H9 (cell line): ENCODE measurements at regions not wholly inside any gene's neighbourhood (a gene's known extent, or its start where the extent isn't known, plus 50 kb on each side); places are given as distances from the start of the nearest gene placed in this dataset.

ENCODE experiments used
- DNase-seq: peaks from one replicate; pipeline ENCODE4 v3.0.0-alpha.2; 2017
- H2AFZ ChIP-seq: one replicate; pipeline ENCODE4 v1.6.1; 2013; ENCODE audit warnings: mild to moderate bottlenecking, low read length, control low read depth, moderate library complexity
- H2AK5ac ChIP-seq: 2 replicates; pipeline ENCODE4 v1.6.1; 2013; ENCODE audit warnings: low read length, control low read depth, mixed read lengths; ENCODE audit not compliant: insufficient read length
- H2BK120ac ChIP-seq: one replicate; pipeline ENCODE4 v1.6.1; 2013; ENCODE audit warnings: low read depth, mild to moderate bottlenecking, low read length, control low read depth, inconsistent platforms; ENCODE audit not compliant: poor library complexity, severe bottlenecking
- H2BK12ac ChIP-seq: 2 replicates; pipeline ENCODE4 v1.6.1; 2013; ENCODE audit warnings: low read length, control low read depth, mixed read lengths, low read depth; ENCODE audit not compliant: insufficient read length
- H2BK15ac ChIP-seq: 2 replicates; pipeline ENCODE4 v1.6.1; 2013; ENCODE audit warnings: low read depth, low read length, control low read depth
- H2BK20ac ChIP-seq: one replicate; pipeline ENCODE4 v1.6.1; 2013; ENCODE audit warnings: low read depth, mild to moderate bottlenecking, low read length, control low read depth, inconsistent platforms; ENCODE audit not compliant: poor library complexity, severe bottlenecking
- H2BK5ac ChIP-seq: 2 replicates; pipeline ENCODE4 v1.6.1; 2013; ENCODE audit warnings: low read length, control low read depth, mixed read lengths; ENCODE audit not compliant: insufficient read length
- H3K14ac ChIP-seq: 2 replicates; pipeline ENCODE4 v1.6.1; 2013; ENCODE audit warnings: low read length, control low read depth; ENCODE audit not compliant: insufficient read depth
- H3K18ac ChIP-seq: 2 replicates; pipeline ENCODE4 v1.6.1; 2013; ENCODE audit warnings: low read depth, mild to moderate bottlenecking, mixed read lengths, low read length, control low read depth; ENCODE audit not compliant: insufficient read length
- H3K23ac ChIP-seq: 2 replicates; pipeline ENCODE4 v1.6.1; 2013; ENCODE audit warnings: low read length, control low read depth, mixed read lengths, low read depth; ENCODE audit not compliant: insufficient read length
- H3K23me2 ChIP-seq: 2 replicates; pipeline ENCODE4 v1.6.1; 2013; ENCODE audit warnings: low read depth, mild to moderate bottlenecking, mixed read lengths, low read length, control low read depth; ENCODE audit not compliant: insufficient read length, poor library complexity, severe bottlenecking
- H3K27ac ChIP-seq: 2 replicates; pipeline ENCODE4 v1.5.1; 2013; ENCODE audit warnings: low read length, control low read depth, mixed read lengths, low read depth; ENCODE audit not compliant: insufficient read length
- H3K27me3 ChIP-seq: 2 replicates; pipeline ENCODE4 v1.6.1; 2013; ENCODE audit warnings: low read length, control low read depth, inconsistent platforms; ENCODE audit not compliant: insufficient read depth
- H3K4ac ChIP-seq: 2 replicates; pipeline ENCODE4 v1.6.1; 2013; ENCODE audit warnings: low read depth, mild to moderate bottlenecking, control low read depth, inconsistent platforms, low read length, moderate library complexity
- H3K4me1 ChIP-seq: 2 replicates; pipeline ENCODE4 v1.6.1; 2013; ENCODE audit warnings: low read length, control low read depth, inconsistent platforms; ENCODE audit not compliant: insufficient read depth
- H3K4me2 ChIP-seq: 2 replicates; pipeline ENCODE4 v1.6.1; 2013; ENCODE audit warnings: low read length, control low read depth, mixed read lengths; ENCODE audit not compliant: insufficient read length, insufficient read depth
- H3K56ac ChIP-seq: 2 replicates; pipeline ENCODE4 v1.6.1; 2013; ENCODE audit warnings: low read depth, mild to moderate bottlenecking, mixed read lengths, low read length, control low read depth; ENCODE audit not compliant: insufficient read length
- H3K79me1 ChIP-seq: 2 replicates; pipeline ENCODE4 v1.6.1; 2013; ENCODE audit warnings: low read depth, mild to moderate bottlenecking, moderate library complexity, low read length, control low read depth, inconsistent platforms; ENCODE audit not compliant: insufficient read depth, poor library complexity, severe bottlenecking
- H3K79me2 ChIP-seq: 2 replicates; pipeline ENCODE4 v1.6.1; 2013; ENCODE audit warnings: low read length, control low read depth, inconsistent platforms; ENCODE audit not compliant: insufficient read depth
- H3K9ac ChIP-seq: 2 replicates; pipeline ENCODE4 v1.6.1; 2013; ENCODE audit warnings: low read length, control low read depth, mixed read lengths; ENCODE audit not compliant: insufficient read length; ENCODE audit errors: extremely low read depth
- H3K9me3 ChIP-seq: one replicate; pipeline ENCODE4 v1.6.1; 2013; ENCODE audit warnings: low read depth, low read length, inconsistent platforms; ENCODE audit not compliant: control insufficient read depth
- H3T11ph ChIP-seq: one replicate; pipeline ENCODE4 v1.6.1; 2013; ENCODE audit warnings: mild to moderate bottlenecking, low read length, control low read depth, inconsistent platforms
- H4K20me1 ChIP-seq: one replicate; pipeline ENCODE4 v1.6.1; 2013; ENCODE audit not compliant: control insufficient read depth, insufficient read length, insufficient read depth
- H4K5ac ChIP-seq: 2 replicates; pipeline ENCODE4 v1.6.1; 2013; ENCODE audit warnings: low read depth, mild to moderate bottlenecking, mixed read lengths, low read length, control low read depth; ENCODE audit not compliant: insufficient read length
- H4K8ac ChIP-seq: replicated peaks from 2 replicates; pipeline ENCODE4 v1.6.1; 2013; ENCODE audit warnings: low read length, control low read depth, mixed read lengths, low read depth; ENCODE audit not compliant: insufficient read length
- H4K91ac ChIP-seq: 2 replicates; pipeline ENCODE4 v1.6.1; 2013; ENCODE audit warnings: low read depth, mild to moderate bottlenecking, moderate library complexity, mixed read lengths, low read length, control low read depth; ENCODE audit not compliant: insufficient read length
- H3K27ac Mint-ChIP-seq, 3 experiments: 2 replicates in 2 of 3; 3 replicates in 1 of 3; pipeline ENCODE4 v1.8.0; 2020 to 2021; ENCODE audit warnings: mixed read lengths in 3 of 3, mild to moderate bottlenecking in 1 of 3, moderate library complexity in 1 of 3
- H3K27me3 Mint-ChIP-seq: 2 replicates; pipeline ENCODE4 v1.8.0; 2021; ENCODE audit warnings: low read depth, mild to moderate bottlenecking, moderate library complexity, mixed read lengths
- H3K36me3 Mint-ChIP-seq, 3 experiments: 2 replicates in 2 of 3; 3 replicates in 1 of 3; pipeline ENCODE4 v1.8.0; 2020 to 2021; ENCODE audit warnings: low read depth in 3 of 3, mixed read lengths in 3 of 3; ENCODE audit not compliant: insufficient read depth in 1 of 3
- H3K4me1 Mint-ChIP-seq, 2 experiments: 2 replicates each; pipeline ENCODE4 v1.8.0; 2020; ENCODE audit warnings: mixed read lengths in 2 of 2
- H3K4me3 Mint-ChIP-seq, 2 experiments: 2 replicates in 1 of 2; 3 replicates in 1 of 2; pipeline ENCODE4 v1.8.0; 2020 to 2021; ENCODE audit warnings: mild to moderate bottlenecking in 2 of 2, mixed read lengths in 2 of 2, moderate library complexity in 1 of 2
- H3K9me3 Mint-ChIP-seq, 2 experiments: 2 replicates in 1 of 2; 3 replicates in 1 of 2; pipeline ENCODE4 v1.8.0; 2020; ENCODE audit warnings: mild to moderate bottlenecking in 2 of 2, mixed read lengths in 2 of 2, moderate library complexity in 1 of 2
- CTCF ChIP-seq: fragments of 200-600 bp; sonication (generic); conservative IDR thresholded peaks from 3 replicates; pipeline ENCODE4 v1.8.0; 2021; ENCODE audit warnings: antibody characterized with exemption, mild to moderate bottlenecking
- WGBS: extraction: QIAGEN DNeasy Blood & Tissue Kit; methylation state at CpG from one replicate; pipeline ENCODE4 v1.1.7; 2013; ENCODE audit warnings: missing lambda C conversion rate, low lambda C conversion rate, mixed read lengths; ENCODE audit not compliant: insufficient read length; ENCODE audit errors: extremely low coverage; 5-methylcytosine and 5-hydroxymethylcytosine counted together

- Mint-ChIP-seq H3K9me3 (peaks cover 3% of the 10 kb centered on the region in 2 experiments; a peak in 4 of 5 replicates), H3K4me3 (no peak overlapping the region), H3K27me3 (no peaks in the 10 kb centered on the region), H3K27ac (no peak overlapping the region), H3K36me3 (peaks cover 0 to 3% (median 0%) of the 10 kb centered on the region in 3 experiments; a peak in 1 of 7 replicates), H3K4me1 (no peaks in the 10 kb centered on the region)
- H3K27ac ChIP-seq: no peak overlapping the region
- no peak overlapping the region for H3T11ph ChIP-seq
- H3K14ac ChIP-seq: no peak overlapping the region
- no peaks in the 10 kb centered on the region for H3K9me3 ChIP-seq
- no peak overlapping the region for H3K23ac ChIP-seq
- no peak overlapping the region for H3K4ac ChIP-seq
- H3K9ac ChIP-seq: no peak overlapping the region
- no peak for DNase-seq
- no peak overlapping the region for H2BK20ac ChIP-seq
- H2BK12ac ChIP-seq: no peak overlapping the region
- H4K20me1 ChIP-seq: no peaks in the 10 kb centered on the region
- TF ChIP-seq CTCF: no peak
- H3K4me2 ChIP-seq: no peak overlapping the region
- H2BK120ac ChIP-seq: no peak overlapping the region
- H2BK5ac ChIP-seq: no peak overlapping the region
- no peaks in the 10 kb centered on the region for H3K79me2 ChIP-seq
- no peaks in the 10 kb centered on the region; the same call in 1 of the 2 replicates for H3K4me1 ChIP-seq
- H2AFZ ChIP-seq: no peak overlapping the region
- H3K18ac ChIP-seq: no peak overlapping the region
- no peaks in the 10 kb centered on the region for H3K27me3 ChIP-seq
- H2AK5ac ChIP-seq: no peak overlapping the region
- H3K23me2 ChIP-seq: no peaks in the 10 kb centered on the region
- no peak overlapping the region for H4K8ac ChIP-seq
- no peak overlapping the region for H4K5ac ChIP-seq
- no peak overlapping the region for H2BK15ac ChIP-seq
- no peak overlapping the region for H4K91ac ChIP-seq
- no peak overlapping the region for H3K56ac ChIP-seq
- WGBS: no CpG with 5 or more reads among the region's 4 CpGs
- no peaks in the 10 kb centered on the region for H3K79me1 ChIP-seq
Observed at GRCh38 chr1:188043536-188044245, 1214.9 kb downstream of the PLA2G4A start.
